HAP-1 (cell line): ENCODE measurements at regions not wholly inside any gene's neighbourhood (a gene's known extent, or its start where the extent isn't known, plus 50 kb on each side); places are given as distances from the start of the nearest gene placed in this dataset.
"Not testable (repeated sequence)": the region's sequence is repeated elsewhere in the genome, so short reads cannot be mapped to it uniquely, and the experiment has no call there.

Source experiments
- DNase-seq, 2 experiments: peaks; one replicate each; pipeline ENCODE4 v3.0.0-alpha.2; 2016 to 2020; ENCODE audit warnings: low spot score in 2 of 2
- H3K27me3 ChIP-seq: fragments of 250-450 bp; sonication (Bioruptor Pico); 2 replicates; pipeline ENCODE4 v1.5.1; 2020; ENCODE audit warnings: low read depth, mild to moderate bottlenecking, moderate library complexity
- H3K36me3 ChIP-seq: fragments of 250-450 bp; sonication (Bioruptor Pico); replicated peaks from 2 replicates; pipeline ENCODE4 v1.5.1; 2020; ENCODE audit warnings: mild to moderate bottlenecking
- H3K4me1 ChIP-seq: fragments of 250-450 bp; sonication (Bioruptor Pico); 2 replicates; pipeline ENCODE4 v1.5.1; 2020; ENCODE audit warnings: mild to moderate bottlenecking
- H3K4me3 ChIP-seq: fragments of 250-450 bp; sonication (Bioruptor Pico); 2 replicates; pipeline ENCODE4 v1.5.1; 2020; ENCODE audit warnings: mild to moderate bottlenecking, moderate library complexity
- H3K9me3 ChIP-seq: fragments of 250-450 bp; sonication (Bioruptor Pico); 2 replicates; pipeline ENCODE4 v1.5.1; 2020; ENCODE audit warnings: mild to moderate bottlenecking, moderate library complexity
- in situ Hi-C: fragments of 300-500 bp; cut with MboI; formaldehyde crosslinking; loops from 3 replicates; pipeline ENCODE4 v1.14.3; 2020; ENCODE audit warnings: low sequenced_read_pairs, inconsistent platforms, mixed read lengths

DNA sequence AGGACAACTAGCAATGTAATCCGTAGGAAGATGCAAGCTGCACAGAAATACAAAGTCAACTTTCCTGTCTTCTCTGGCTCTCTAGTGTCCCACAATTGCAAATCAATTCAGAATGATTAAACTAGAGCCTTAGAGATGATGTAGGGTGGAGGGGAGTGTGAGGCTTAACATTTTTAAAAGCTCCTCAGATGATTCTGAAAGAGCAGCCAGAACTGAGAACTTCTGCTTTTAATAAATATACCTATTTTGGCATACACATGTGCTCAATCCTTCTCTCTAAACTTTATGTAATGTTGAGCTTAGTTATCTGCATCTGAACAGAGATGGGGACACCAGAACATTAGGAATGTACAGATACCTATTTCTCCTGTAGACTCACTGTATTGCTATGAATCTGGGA is 139.9 kb upstream of the APC start:
- Histone ChIP-seq H3K4me1 (no peaks in the 10 kb centered on the region), H3K27me3 (peaks cover 20% of the 10 kb centered on the region; the same call in 1 of the 2 replicates), H3K36me3 (no peaks in the 10 kb centered on the region), H3K9me3 (no peaks in the 10 kb centered on the region), H3K4me3 (no peak overlapping the region)
- in situ Hi-C loops = no loop called here
- DNase-seq = no peak

DNA sequence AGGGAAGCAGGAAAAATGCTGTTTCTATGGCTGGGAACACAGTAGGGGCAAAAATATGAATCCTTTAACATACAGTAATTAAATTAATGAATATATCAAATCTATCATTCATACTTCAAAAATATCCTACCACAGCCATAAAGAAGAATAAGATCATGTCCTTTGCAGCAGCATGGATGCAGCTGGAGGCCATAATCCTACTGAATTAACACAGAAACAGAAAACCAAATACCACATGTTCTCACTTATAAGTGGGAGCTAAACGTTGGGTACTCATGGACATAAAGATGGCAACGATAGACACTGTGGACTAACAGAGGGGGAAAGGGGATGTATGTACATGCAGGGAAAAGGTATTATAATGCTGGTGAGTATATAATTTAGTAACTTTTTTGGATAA is 137.2 kb upstream of the APC start:
- H3K27me3 ChIP-seq = peaks cover 15% of the 10 kb centered on the region; the same call in 1 of the 2 replicates
- DNase-seq, H3K36me3 ChIP-seq, H3K4me3 ChIP-seq, in situ Hi-C loops, H3K9me3 ChIP-seq, H3K4me1 ChIP-seq: not testable (repeated sequence)

DNA sequence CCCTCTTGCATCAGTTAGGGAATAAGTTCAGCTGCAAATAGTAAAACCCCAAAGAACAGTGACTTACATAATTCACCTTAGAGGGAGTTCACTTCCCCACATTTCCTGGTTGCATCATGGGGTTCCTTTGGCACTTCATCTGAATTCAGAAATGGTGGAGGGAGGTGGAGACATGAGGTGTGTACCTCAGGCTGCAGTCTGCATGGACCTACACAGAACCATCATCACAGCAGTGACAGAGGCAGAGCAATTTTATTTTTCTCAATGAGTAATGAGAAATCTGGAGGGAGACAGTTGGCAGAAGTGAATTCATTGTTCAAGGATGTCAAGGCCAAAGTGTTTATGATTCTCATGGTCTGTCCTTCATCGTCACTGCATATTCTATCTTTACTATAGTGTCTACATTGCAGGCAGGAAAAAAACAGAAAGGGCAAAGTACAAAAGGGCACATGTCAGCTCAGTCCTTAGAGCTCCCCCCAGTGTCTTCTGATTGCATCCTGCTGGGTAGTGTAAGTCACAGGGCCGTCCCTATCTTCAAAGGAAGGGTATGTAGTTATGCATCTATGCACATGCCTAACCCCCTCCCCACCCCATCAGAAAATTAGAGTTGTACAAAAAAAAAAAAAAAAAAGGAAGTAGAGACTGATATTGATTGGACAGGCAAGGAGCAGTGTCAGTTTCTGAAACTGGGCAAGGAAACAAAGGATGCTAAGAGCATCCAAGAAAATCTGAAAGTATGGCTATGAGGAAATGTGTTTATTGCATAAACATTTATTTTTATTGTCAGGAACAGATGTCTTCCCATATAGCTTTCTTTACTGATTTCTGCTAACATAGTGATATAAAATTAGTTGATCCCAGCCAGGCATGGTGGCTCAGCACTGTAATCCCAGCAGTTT is 132.7 kb upstream of the APC start:
- DNase-seq = peak in 1 of 2 experiments; percentile 15
- Histone ChIP-seq H3K27me3 (0 out of 2 replicates have a peak, but pooled peaks cover 2% of the 10 kb centered on the region), H3K36me3 (no peaks in the 10 kb centered on the region), H3K4me3 (no peak overlapping the region), H3K4me1 (no peaks in the 10 kb centered on the region), H3K9me3 (no peaks in the 10 kb centered on the region)
- in situ Hi-C loops = no loop called here

DNA sequence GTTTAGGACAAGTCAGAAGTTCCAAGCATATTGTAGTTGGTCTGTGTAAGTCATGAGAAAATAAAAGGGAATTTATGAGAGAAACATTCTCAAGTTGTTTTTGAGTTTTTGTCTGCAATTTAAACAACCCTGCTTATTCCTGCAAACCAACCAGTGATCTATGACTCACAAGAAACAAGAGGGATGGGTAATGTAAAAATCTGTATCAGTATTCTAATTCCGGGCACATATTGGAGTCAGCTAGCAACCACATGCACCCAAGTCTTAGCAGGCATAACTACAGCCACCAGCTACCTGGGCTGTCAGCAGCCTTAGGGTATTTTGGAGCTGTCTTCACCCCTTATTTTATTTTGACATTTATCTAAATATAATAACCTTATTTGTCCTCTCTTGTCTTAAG is 128.7 kb upstream of the APC start:
- in situ Hi-C loops = no loop called here
- Histone ChIP-seq H3K4me1 (no peaks in the 10 kb centered on the region), H3K9me3 (no peaks in the 10 kb centered on the region), H3K36me3 (no peaks in the 10 kb centered on the region), H3K4me3 (no peak overlapping the region), H3K27me3 (no peaks in the 10 kb centered on the region)
- DNase-seq = no peak

DNA sequence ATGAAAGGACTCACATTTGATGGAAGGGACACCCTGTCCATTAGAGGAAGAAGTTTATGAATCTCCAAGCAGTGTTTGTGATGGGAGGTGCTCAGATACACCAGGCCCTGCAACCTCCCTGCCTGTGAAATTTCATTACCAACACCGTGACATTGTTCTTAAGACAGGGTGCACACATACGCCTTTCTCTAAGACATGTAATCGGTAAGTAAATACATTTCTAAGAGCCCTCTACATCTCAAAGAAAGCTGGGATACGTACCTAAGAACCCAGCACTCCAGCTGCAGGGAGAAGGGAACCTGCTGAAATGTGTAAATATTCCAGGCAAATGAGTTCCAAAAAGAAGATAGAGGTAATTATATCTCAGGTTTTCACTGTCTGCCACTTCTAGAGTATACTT is 125.0 kb upstream of the APC start:
- in situ Hi-C loops = no loop called here
- H3K36me3 ChIP-seq = no peaks in the 10 kb centered on the region
- H3K27me3 ChIP-seq = no peaks in the 10 kb centered on the region
- DNase-seq = no peak
- no peak overlapping the region for H3K4me3 ChIP-seq
- H3K9me3 ChIP-seq = no peaks in the 10 kb centered on the region
- H3K4me1 ChIP-seq = no peaks in the 10 kb centered on the region

DNA sequence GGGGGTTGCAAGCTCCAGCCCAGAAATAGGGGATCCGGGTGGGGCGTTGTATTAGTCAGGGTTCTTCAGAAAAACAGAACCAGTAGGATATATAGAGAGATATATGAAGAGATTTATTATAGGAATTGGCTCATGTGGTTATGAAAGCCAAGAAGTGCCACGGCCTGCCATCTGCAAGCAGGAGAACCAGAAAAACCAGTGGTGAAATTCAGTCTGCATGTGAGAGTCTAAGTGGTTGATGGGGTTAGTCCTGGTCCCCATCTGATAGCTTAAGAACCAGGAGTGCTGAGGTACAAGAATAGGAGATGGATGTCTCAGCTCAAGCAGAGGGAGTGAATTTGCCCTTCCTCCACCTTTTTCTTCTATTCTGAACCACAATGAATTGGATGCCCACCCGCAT is 123.4 kb upstream of the APC start:
- H3K9me3 ChIP-seq = no peaks in the 10 kb centered on the region
- DNase-seq = no peak
- no peaks in the 10 kb centered on the region for H3K27me3 ChIP-seq
- in situ Hi-C loops = no loop called here
- no peaks in the 10 kb centered on the region for H3K4me1 ChIP-seq
- no peak overlapping the region for H3K4me3 ChIP-seq
- no peaks in the 10 kb centered on the region for H3K36me3 ChIP-seq

DNA sequence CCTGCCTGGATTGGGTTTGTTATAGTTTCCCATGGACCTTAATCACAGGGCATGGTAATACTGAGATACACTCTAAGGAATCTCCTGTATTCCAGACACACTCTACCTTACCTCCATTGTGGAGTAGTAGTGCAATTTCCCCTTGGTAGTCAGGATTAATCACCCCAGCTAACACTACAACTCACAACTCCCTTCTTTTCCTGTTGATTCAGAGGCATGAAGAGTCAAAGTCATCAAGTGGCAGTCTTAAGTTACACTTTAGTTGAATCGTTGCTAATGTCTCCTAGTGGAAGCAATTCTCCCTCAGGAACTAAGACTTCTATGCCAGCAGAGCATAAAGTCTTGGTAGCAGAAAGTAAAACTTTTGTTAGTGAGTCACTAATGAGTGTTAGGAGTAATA is 122.7 kb upstream of the APC start:
- H3K27me3 ChIP-seq = no peaks in the 10 kb centered on the region
- H3K4me3 ChIP-seq = no peak overlapping the region
- H3K4me1 ChIP-seq = no peaks in the 10 kb centered on the region
- no peak for DNase-seq
- in situ Hi-C loops = no loop called here
- H3K36me3 ChIP-seq = no peaks in the 10 kb centered on the region
- H3K9me3 ChIP-seq = no peaks in the 10 kb centered on the region

DNA sequence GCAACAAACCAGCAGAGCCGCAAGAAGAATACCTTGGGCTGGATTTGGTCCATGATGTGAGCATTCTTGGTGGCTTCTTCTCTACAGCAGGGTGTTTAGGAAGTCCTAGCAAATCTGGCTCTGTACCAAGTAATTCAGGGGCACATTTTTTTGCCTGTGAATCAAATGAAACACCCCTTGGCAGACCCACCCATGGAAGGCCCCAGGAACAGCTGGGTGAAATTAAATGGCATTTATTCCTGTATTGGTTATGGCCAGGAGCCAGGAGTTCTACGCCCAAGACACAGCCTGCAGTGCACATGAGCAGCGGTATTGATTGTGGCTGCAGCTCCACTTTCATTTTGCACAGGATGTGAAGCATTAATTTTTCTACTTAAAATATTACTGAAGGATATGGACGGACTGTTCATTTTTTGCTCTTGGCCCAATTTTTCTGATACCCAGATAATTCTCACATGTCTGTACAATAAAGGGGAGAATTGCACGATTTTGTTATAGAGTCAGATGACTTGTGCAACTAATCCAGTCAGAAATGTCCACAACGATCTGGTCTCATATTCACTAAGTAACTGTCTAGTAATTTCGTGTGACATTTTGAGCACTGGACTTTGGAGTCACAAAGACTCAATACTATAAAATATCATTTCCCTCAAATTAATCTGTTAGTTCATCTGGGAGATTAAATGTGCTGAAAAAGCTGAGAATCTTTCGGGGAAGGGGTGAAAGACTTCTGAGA is 120.7 kb upstream of the APC start:
- Histone ChIP-seq H3K27me3 (no peaks in the 10 kb centered on the region), H3K4me3 (no peak overlapping the region), H3K36me3 (no peaks in the 10 kb centered on the region), H3K4me1 (no peaks in the 10 kb centered on the region), H3K9me3 (no peaks in the 10 kb centered on the region)
- in situ Hi-C loops = no loop called here
- no peak for DNase-seq

DNA sequence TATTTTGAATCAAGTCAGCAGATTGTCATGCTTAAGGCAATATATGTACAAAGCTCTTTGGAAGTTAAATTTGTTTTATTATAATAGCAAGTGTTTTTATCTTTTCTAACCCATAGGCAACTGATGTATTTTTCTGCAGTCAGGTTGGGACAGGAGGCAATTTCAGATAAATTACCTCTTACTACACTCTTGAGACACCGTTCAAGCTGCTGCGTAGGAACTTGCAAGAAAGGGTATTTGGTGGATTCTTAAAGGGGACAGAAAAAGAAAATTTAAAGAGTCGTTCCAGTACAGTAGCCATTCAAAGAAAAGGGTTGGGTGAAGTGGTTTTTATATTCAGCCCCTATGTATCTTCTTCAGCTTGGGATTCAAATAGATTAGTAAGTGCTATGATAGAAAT is 112.4 kb upstream of the APC start:
- H3K9me3 ChIP-seq = no peaks in the 10 kb centered on the region
- in situ Hi-C loops = no loop called here
- H3K4me3 ChIP-seq = no peak overlapping the region
- 0 out of 2 replicates have a peak, but pooled peaks cover 3% of the 10 kb centered on the region for H3K27me3 ChIP-seq
- no peaks in the 10 kb centered on the region for H3K4me1 ChIP-seq
- H3K36me3 ChIP-seq = no peaks in the 10 kb centered on the region
- DNase-seq = no peak

DNA sequence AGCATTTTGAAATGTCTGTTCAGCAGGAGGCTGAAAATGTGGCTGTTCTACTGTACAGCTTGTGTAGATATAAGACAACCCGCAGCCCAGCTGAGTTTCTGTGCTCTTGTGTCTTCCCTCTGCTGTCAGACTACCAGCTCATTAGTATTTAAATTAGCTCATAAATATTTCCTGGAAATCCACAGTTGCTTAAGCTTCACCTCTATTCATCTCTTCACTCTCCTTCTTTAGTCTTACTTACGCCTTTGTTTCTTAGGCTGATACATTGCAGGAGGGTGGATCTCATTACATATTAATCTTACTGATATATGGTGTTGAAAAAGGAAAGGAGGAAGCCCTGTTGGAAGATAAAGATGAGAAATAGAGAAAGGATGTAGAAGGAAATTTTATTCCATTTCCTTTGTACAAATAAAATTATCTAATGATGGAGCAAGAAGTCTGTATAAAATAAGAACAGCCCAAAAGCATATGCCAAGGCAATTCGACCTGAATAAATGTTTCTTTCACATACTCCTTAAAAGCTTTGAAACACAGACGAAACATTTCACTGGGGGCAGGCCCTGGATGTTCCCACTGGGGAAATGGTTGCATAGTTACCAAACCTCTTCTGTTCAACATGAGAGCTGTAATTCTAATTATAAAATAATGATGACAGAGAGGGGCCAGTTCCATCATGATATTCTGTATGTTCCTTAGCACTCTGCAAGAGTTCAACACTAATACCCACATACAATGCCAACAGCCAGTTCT is 111.8 kb upstream of the APC start:
- Histone ChIP-seq H3K4me3 (no peak overlapping the region), H3K4me1 (no peaks in the 10 kb centered on the region), H3K9me3 (no peaks in the 10 kb centered on the region), H3K36me3 (no peaks in the 10 kb centered on the region), H3K27me3 (0 out of 2 replicates have a peak, but pooled peaks cover 3% of the 10 kb centered on the region)
- DNase-seq = no peak
- in situ Hi-C loops = no loop called here

DNA sequence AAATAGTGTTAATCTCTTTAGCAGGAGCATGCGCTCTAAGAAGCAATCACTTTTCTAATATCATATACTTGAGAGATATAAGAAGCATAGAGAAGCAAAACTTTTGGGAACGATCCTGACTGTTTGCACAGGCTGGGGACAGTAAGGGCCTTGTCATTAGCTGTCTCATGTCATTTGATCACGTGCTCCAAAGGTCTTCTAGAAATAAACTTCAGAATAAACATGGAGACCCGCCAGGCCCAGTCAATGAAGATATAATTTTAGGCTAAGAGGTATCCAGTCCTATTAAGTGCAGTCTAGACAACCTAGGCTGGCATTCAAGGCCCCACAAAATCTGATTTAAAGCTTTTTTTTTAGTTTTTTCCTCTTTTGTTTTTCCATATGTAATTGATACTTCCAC is 111.0 kb upstream of the APC start:
- in situ Hi-C loops = no loop called here
- no peak overlapping the region for H3K4me3 ChIP-seq
- DNase-seq = no peak
- H3K36me3 ChIP-seq = no peaks in the 10 kb centered on the region
- H3K27me3 ChIP-seq = 0 out of 2 replicates have a peak, but pooled peaks cover 3% of the 10 kb centered on the region
- no peaks in the 10 kb centered on the region for H3K4me1 ChIP-seq
- no peaks in the 10 kb centered on the region for H3K9me3 ChIP-seq

DNA sequence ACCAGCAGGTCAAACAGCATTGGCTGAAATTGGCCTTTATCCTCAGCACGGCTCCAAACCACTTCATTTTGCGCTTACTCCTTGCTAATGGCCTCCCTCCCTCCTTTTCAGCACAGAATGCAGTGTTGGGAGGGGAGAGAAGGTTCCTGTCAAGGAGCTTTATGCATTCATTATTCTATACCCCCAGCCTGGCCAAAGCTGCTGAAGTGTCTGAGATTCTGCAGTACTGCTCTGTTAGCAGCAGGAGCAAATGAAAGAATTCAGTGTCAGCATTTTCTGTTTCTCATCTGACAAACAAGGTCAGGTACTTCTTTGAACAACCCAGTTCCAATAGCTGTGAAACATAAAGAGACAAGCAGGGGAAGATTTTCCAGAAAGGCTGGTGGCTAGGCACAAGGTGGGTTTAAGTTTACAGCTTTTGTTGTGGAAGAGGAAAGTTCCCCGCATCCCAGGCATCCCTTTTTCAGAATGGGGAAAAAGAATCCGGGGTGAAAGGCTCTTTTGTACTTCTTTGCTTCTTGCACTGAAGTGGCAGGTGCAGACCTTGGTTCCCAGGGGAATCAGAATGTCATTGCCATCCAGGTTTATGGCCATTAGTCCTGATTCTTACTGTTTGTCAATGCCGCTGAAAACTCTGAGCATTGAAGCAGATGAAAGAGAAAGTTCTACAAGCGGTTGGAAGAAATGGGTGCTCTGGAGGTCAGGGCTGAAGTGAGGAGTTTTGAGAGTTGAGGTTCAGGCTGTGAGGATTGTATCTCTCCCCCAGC is 109.3 kb upstream of the APC start:
- H3K4me1 ChIP-seq = no peaks in the 10 kb centered on the region
- 0 out of 2 replicates have a peak, but pooled peaks cover 3% of the 10 kb centered on the region for H3K27me3 ChIP-seq
- H3K4me3 ChIP-seq = no peak overlapping the region
- in situ Hi-C loops = no loop called here
- no peaks in the 10 kb centered on the region for H3K36me3 ChIP-seq
- no peaks in the 10 kb centered on the region for H3K9me3 ChIP-seq
- peak; percentile 12 to 21 for DNase-seq
